GM21576 (cell line): ENCODE measurements at regions not wholly inside any gene's neighbourhood (a gene's known extent, or its start where the extent isn't known, plus 50 kb on each side); places are given as distances from the start of the nearest gene placed in this dataset.
"Not testable (repeated sequence)": the region's sequence is repeated elsewhere in the genome, so short reads cannot be mapped to it uniquely, and the experiment has no call there.

ENCODE experiments used
- ATAC-seq: cut with Tn5 transposase; IDR thresholded peaks from one replicate; pipeline ENCODE4 v1.9.1; 2021; ENCODE audit warnings: mild to moderate bottlenecking, moderate library complexity; ENCODE audit not compliant: unreplicated experiment

- ATAC-seq, result no peak
These were observed 51.9 kb upstream of the TCERG1L start for GRCh38 chr10:131363416-131363815.

- no peak for ATAC-seq
These were observed 60.0 kb upstream of the TCERG1L start for GRCh38 chr10:131371571-131371970.

GRCh38 chr10:131381576-131381975 lies 70.1 kb upstream of the TCERG1L start:
- ATAC-seq, result no peak

GRCh38 chr10:131385161-131385872 lies 73.8 kb upstream of the TCERG1L start:
- not testable (repeated sequence) for ATAC-seq

GRCh38 chr10:131387018-131387529 lies 75.6 kb upstream of the TCERG1L start:
- ATAC-seq, result no peak

GRCh38 chr10:131391936-131392335 lies 80.4 kb upstream of the TCERG1L start:
- no peak for ATAC-seq

DNA sequence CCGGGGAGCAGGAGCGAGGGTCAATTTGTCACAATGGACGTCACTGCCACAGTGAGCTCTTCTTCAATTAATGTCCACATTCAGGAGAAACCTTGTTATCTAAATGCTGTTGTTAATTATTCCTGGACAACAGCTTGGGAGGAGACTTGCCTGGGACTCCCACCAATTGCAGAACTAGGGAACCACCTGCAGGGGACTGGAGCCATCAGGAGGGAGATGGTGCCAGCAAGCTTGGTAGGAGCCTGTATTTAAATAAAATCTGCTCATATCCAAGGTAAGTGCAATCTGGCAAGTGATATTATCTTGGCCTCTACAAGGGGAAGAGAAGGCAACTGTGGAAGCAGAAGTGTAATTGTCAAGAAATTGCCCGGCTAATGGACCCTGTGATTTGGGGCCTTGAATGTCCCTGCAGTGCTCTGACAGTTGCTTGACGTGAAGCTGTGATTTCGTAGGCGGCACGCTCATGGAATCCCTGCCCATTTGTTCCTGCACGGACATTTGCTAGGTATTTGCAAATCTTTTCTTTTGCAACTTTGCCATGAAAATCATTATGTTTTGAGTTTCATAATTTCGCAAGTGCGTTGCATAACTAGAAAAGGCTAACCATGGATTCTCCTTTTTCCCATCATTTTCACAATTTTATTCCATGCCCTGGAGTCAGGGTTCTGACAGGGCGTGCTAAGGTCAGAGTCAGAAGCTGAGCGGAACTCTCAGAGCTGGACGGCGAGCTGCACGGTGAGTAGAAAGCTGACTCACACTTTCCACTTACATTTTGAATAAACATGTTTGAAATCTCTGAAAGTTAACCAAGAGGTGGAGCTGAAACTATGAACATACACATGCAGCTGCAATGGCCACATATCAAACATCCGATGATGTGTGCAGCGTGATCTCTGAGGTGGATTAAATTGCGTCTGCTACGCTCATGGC lies 84.9 kb upstream of the TCERG1L start:
- ATAC-seq, result no peak

GRCh38 chr10:131398166-131398565 lies 86.6 kb upstream of the TCERG1L start:
- no peak for ATAC-seq

- no peak for ATAC-seq
These were observed 88.5 kb upstream of the TCERG1L start for GRCh38 chr10:131399981-131400380.

- ATAC-seq, result no peak
These were observed 89.0 kb upstream of the TCERG1L start for GRCh38 chr10:131400513-131400912.

- ATAC-seq, result no peak
These were observed 91.5 kb upstream of the TCERG1L start for GRCh38 chr10:131402771-131403650.

DNA sequence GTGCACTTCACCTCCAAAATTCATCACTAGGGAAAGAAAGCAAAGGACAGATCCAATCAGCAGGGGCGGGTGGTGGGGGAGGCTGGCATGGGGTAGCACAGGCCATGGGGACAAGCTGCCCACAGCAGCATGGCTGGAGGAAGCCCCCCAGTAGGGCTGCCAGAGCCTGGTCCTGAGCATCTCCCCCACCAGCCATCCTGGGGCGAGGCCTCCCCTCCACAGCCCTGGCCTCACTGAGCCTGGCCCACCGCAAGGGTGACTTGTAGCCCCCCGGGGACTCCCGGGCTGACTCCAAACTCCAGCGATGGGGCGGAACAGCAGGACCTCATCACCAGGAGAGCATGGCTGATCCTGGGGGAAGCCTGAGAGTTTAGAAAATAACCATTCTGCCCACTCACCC lies 92.4 kb upstream of the TCERG1L start:
- ATAC-seq, result no peak

- ATAC-seq, result no peak
These were observed 93.4 kb upstream of the TCERG1L start for GRCh38 chr10:131404886-131405285.

- no peak for ATAC-seq
These were observed 95.3 kb upstream of the TCERG1L start for GRCh38 chr10:131406676-131407392.

GRCh38 chr10:131418681-131419080 lies 107.2 kb upstream of the TCERG1L start:
- ATAC-seq, result no peak

GRCh38 chr10:131419797-131420196 lies 108.3 kb upstream of the TCERG1L start:
- no peak for ATAC-seq

- ATAC-seq, result no peak
These were observed 109.3 kb upstream of the TCERG1L start for GRCh38 chr10:131420867-131421266.

- ATAC-seq, result no peak
These were observed 109.9 kb upstream of the TCERG1L start for GRCh38 chr10:131421381-131421780.

DNA sequence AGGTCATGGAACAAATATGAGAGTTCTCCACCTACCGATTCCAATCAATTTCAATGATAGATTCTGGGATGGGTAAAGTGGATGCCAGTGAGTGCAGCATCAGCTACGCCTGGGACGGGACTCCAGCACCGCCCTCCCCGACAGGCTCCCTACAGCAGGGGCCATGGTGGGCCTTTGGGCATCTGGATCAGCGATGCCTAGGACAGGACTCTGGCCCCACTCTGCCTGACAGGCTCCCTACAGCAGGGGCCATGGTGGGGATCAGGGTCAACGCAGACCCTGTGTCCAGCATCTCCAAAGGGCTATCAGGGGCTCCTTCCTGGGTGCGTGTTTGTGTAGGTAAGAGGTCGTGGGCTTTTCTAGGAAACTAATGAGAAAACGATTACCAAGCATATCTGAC lies 111.2 kb upstream of the TCERG1L start:
- no peak for ATAC-seq

DNA sequence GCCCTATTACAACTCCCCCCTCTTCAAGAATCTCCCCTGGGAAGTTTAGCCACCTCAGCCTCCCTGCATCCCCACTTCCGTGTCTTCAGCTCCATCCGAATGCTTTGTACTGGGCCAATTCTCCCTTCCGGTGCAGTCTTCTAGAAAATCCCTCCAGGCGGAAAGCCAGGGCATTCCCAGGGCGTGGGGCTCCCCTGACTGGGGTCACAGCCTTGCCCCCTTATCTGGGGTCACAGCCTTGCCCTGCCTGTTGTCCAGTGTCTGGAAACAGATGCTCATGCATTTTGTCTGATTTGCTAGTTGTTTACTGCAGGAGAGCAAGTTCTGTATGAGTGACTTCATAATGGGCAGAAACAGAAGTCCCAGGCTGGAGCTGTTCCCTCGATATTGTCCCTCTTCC lies 112.5 kb upstream of the TCERG1L start:
- ATAC-seq, result no peak
